ENCODE measurements at regions not wholly inside any gene's neighbourhood (a gene's known extent, or its start where the extent isn't known, plus 50 kb on each side); places are given as distances from the start of the nearest gene placed in this dataset.

DNA sequence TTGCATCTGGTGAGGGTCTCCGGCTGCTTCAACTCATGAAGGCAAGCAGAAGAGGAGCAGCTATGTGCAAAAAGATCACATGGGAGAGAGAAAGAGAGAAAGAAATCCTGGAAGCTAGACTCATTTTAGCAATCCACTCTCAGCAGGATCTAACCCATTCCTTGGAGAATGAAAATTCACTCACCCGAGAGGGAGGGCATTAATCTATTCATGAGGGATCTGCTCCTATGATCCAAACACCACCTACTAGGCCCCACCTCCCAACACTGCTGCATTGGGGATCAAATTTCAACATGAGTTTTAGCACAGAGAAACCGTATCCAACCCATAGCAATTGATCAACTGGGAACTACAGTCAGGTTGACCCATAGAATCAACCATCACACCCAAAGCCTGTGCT lies 98.1 kb upstream of the SV2C start:
- H3K4ac ChIP-seq (ENCODE audit: low read depth, low read length), result no peak overlapping the region
- no peak overlapping the region for H2BK5ac ChIP-seq (ENCODE audit: insufficient read length, low read length)
- Mint-ChIP-seq H3K27me3 (ENCODE audit: low read depth) (peaks cover 9% of the 10 kb centered on the region), H3K27ac (no peak overlapping the region), H3K36me3 (ENCODE audit: insufficient read depth in 1 of 3, low read depth in 3 of 3) (no peaks in the 10 kb centered on the region), H3K9me3 (no peaks in the 10 kb centered on the region), H3K4me3 (no peak overlapping the region), H3K4me1 (peaks cover 7 to 11% of the 10 kb centered on the region in 2 experiments)
- no peaks in the 10 kb centered on the region for H3K9me3 ChIP-seq (ENCODE audit: control insufficient read depth, low read depth, low read length)
- no peak overlapping the region for H3K56ac ChIP-seq (ENCODE audit: insufficient read length, low read depth, low read length)
- H4K5ac ChIP-seq (ENCODE audit: insufficient read length, low read depth, low read length), result no peak overlapping the region
- H2BK12ac ChIP-seq (ENCODE audit: insufficient read length, low read depth, low read length), result no peak overlapping the region
- no peak overlapping the region for H4K8ac ChIP-seq (replicated peaks; ENCODE audit: insufficient read length, low read depth, low read length)
- TF ChIP-seq, protein P1, sequence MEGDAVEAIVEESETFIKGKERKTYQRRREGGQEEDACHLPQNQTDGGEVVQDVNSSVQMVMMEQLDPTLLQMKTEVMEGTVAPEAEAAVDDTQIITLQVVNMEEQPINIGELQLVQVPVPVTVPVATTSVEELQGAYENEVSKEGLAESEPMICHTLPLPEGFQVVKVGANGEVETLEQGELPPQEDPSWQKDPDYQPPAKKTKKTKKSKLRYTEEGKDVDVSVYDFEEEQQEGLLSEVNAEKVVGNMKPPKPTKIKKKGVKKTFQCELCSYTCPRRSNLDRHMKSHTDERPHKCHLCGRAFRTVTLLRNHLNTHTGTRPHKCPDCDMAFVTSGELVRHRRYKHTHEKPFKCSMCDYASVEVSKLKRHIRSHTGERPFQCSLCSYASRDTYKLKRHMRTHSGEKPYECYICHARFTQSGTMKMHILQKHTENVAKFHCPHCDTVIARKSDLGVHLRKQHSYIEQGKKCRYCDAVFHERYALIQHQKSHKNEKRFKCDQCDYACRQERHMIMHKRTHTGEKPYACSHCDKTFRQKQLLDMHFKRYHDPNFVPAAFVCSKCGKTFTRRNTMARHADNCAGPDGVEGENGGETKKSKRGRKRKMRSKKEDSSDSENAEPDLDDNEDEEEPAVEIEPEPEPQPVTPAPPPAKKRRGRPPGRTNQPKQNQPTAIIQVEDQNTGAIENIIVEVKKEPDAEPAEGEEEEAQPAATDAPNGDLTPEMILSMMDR (conservative IDR thresholded peaks at IDR 0.05), result no peak
- no peak overlapping the region for H2BK120ac ChIP-seq (ENCODE audit: low read depth, low read length, poor library complexity, severe bottlenecking)
- H3K27ac ChIP-seq (ENCODE audit: insufficient read length, low read depth, low read length), result no peak overlapping the region
- H2AK5ac ChIP-seq (ENCODE audit: insufficient read length, low read length), result no peak overlapping the region
- no peak overlapping the region for H3T11ph ChIP-seq (ENCODE audit: low read length)
- no CpG with 5 or more reads among the region's 3 CpGs for WGBS (ENCODE audit: extremely low coverage, insufficient read length, low lambda C conversion rate)
- no peak overlapping the region for H4K91ac ChIP-seq (ENCODE audit: insufficient read length, low read depth, low read length)
- DNase-seq, result peak; percentile 33
- no peaks in the 10 kb centered on the region for H3K79me1 ChIP-seq (ENCODE audit: insufficient read depth, low read depth, low read length, poor library complexity, severe bottlenecking)
- H3K27me3 ChIP-seq (ENCODE audit: insufficient read depth, low read length), result no peaks in the 10 kb centered on the region
- no peak overlapping the region for H3K18ac ChIP-seq (ENCODE audit: insufficient read length, low read depth, low read length)
- H2BK15ac ChIP-seq (ENCODE audit: low read depth, low read length), result no peak overlapping the region
- no peak overlapping the region for H2AFZ ChIP-seq (ENCODE audit: low read length)
- no peaks in the 10 kb centered on the region for H3K4me1 ChIP-seq (ENCODE audit: insufficient read depth, low read length)
- H3K14ac ChIP-seq (ENCODE audit: insufficient read depth, low read length), result no peak overlapping the region
- H2BK20ac ChIP-seq (ENCODE audit: low read depth, low read length, poor library complexity, severe bottlenecking), result no peak overlapping the region
- no peaks in the 10 kb centered on the region for H4K20me1 ChIP-seq (ENCODE audit: control insufficient read depth, insufficient read depth, insufficient read length)
- no peak overlapping the region for H3K9ac ChIP-seq (ENCODE audit: extremely low read depth, insufficient read length, low read length)
- no peaks in the 10 kb centered on the region for H3K23me2 ChIP-seq (ENCODE audit: insufficient read length, low read depth, low read length, poor library complexity, severe bottlenecking)
- no peak overlapping the region for H3K4me2 ChIP-seq (ENCODE audit: insufficient read depth, insufficient read length, low read length)
- no peak overlapping the region for H3K23ac ChIP-seq (ENCODE audit: insufficient read length, low read depth, low read length)
- no peaks in the 10 kb centered on the region for H3K79me2 ChIP-seq (ENCODE audit: insufficient read depth, low read length)

All from H9 (cell line).